ENCODE measurements at regions not wholly inside any gene's neighbourhood (a gene's known extent, or its start where the extent isn't known, plus 50 kb on each side); places are given as distances from the start of the nearest gene placed in this dataset.

GRCh38 chr2:163541943-163542342 lies 193.9 kb downstream of the FIGN start:
- TF ChIP-seq GATA2 (IDR thresholded peaks at IDR 0.05; ENCODE audit: low read depth, low read length) (no peak), GATA3 (IDR thresholded peaks at IDR 0.05; ENCODE audit: low read depth, low read length) (no peak)

GRCh38 chr2:163541495-163541894 lies 194.3 kb downstream of the FIGN start:
- TF ChIP-seq GATA2 (IDR thresholded peaks at IDR 0.05; ENCODE audit: low read depth, low read length) (no peak), GATA3 (IDR thresholded peaks at IDR 0.05; ENCODE audit: low read depth, low read length) (no peak)

GRCh38 chr2:163528640-163529217 lies 207.1 kb downstream of the FIGN start:
- TF ChIP-seq GATA3 (IDR thresholded peaks at IDR 0.05; ENCODE audit: low read depth, low read length) = no peak
- TF ChIP-seq GATA2 (IDR thresholded peaks at IDR 0.05; ENCODE audit: low read depth, low read length) = no peak

GRCh38 chr2:163527381-163527780 lies 208.4 kb downstream of the FIGN start:
- TF ChIP-seq GATA3 (IDR thresholded peaks at IDR 0.05; ENCODE audit: low read depth, low read length) (no peak), GATA2 (IDR thresholded peaks at IDR 0.05; ENCODE audit: low read depth, low read length) (no peak)

- no peak for TF ChIP-seq GATA3 (IDR thresholded peaks at IDR 0.05; ENCODE audit: low read depth, low read length)
- TF ChIP-seq GATA2 (IDR thresholded peaks at IDR 0.05; ENCODE audit: low read depth, low read length) = no peak
Measured at GRCh38 chr2:163518762-163519161, 217.0 kb downstream of the FIGN start.

- no peak for TF ChIP-seq GATA2 (IDR thresholded peaks at IDR 0.05; ENCODE audit: low read depth, low read length)
- no peak for TF ChIP-seq GATA3 (IDR thresholded peaks at IDR 0.05; ENCODE audit: low read depth, low read length)
Measured at GRCh38 chr2:163515836-163516235, 220.0 kb downstream of the FIGN start.

GRCh38 chr2:163505281-163505680 lies 230.5 kb downstream of the FIGN start:
- no peak for TF ChIP-seq GATA3 (IDR thresholded peaks at IDR 0.05; ENCODE audit: low read depth, low read length)
- TF ChIP-seq GATA2 (IDR thresholded peaks at IDR 0.05; ENCODE audit: low read depth, low read length) = no peak

- TF ChIP-seq GATA2 (IDR thresholded peaks at IDR 0.05; ENCODE audit: low read depth, low read length) (peak; percentile 47; the same call in 1 of the 2 replicates), GATA3 (IDR thresholded peaks at IDR 0.05; ENCODE audit: low read depth, low read length) (peak; percentile 72)
Measured at GRCh38 chr2:163493359-163494298, 242.2 kb downstream of the FIGN start.

GRCh38 chr2:163491850-163492249 lies 244.0 kb downstream of the FIGN start:
- TF ChIP-seq GATA2 (IDR thresholded peaks at IDR 0.05; ENCODE audit: low read depth, low read length) (no peak), GATA3 (IDR thresholded peaks at IDR 0.05; ENCODE audit: low read depth, low read length) (no peak)

GRCh38 chr2:163490281-163490680 lies 245.5 kb downstream of the FIGN start:
- no peak for TF ChIP-seq GATA3 (IDR thresholded peaks at IDR 0.05; ENCODE audit: low read depth, low read length)
- TF ChIP-seq GATA2 (IDR thresholded peaks at IDR 0.05; ENCODE audit: low read depth, low read length) = no peak

- no peak for TF ChIP-seq GATA3 (IDR thresholded peaks at IDR 0.05; ENCODE audit: low read depth, low read length)
Measured at GRCh38 chr2:163481515-163481914, 254.3 kb downstream of the FIGN start.

- no peak for TF ChIP-seq GATA3 (IDR thresholded peaks at IDR 0.05; ENCODE audit: low read depth, low read length)
- TF ChIP-seq GATA2 (IDR thresholded peaks at IDR 0.05; ENCODE audit: low read depth, low read length) = no peak
Measured at GRCh38 chr2:163479599-163479998, 256.2 kb downstream of the FIGN start.

- no peak for TF ChIP-seq GATA3 (IDR thresholded peaks at IDR 0.05; ENCODE audit: low read depth, low read length)
- TF ChIP-seq GATA2 (IDR thresholded peaks at IDR 0.05; ENCODE audit: low read depth, low read length) = no peak
Measured at GRCh38 chr2:163475815-163476214, 260.0 kb downstream of the FIGN start.

GRCh38 chr2:163474889-163475288 lies 260.9 kb downstream of the FIGN start:
- TF ChIP-seq GATA3 (IDR thresholded peaks at IDR 0.05; ENCODE audit: low read depth, low read length) (no peak), GATA2 (IDR thresholded peaks at IDR 0.05; ENCODE audit: low read depth, low read length) (no peak)

- TF ChIP-seq GATA3 (IDR thresholded peaks at IDR 0.05; ENCODE audit: low read depth, low read length) (no peak), GATA2 (IDR thresholded peaks at IDR 0.05; ENCODE audit: low read depth, low read length) (no peak)
Measured at GRCh38 chr2:163474319-163474744, 261.5 kb downstream of the FIGN start.

Measured in SH-SY5Y (cell line).